Astrocyte (in vitro differentiated cells and primary cell): ENCODE measurements at regions not wholly inside any gene's neighbourhood (a gene's known extent, or its start where the extent isn't known, plus 50 kb on each side); places are given as distances from the start of the nearest gene placed in this dataset.

Experiments
- DNase-seq: peaks from one replicate; pipeline ENCODE4 v3.0.0-alpha.2; 2010; ENCODE audit warnings: low read depth
- FAIRE-seq: peaks from 2 replicates; lab custom pipeline; 2011; peaks lifted over from hg19 to GRCh38; lab: Jason Lieb, UNC
- H2AFZ ChIP-seq: 2 replicates; pipeline ENCODE4 v1.6.0; 2012; ENCODE audit warnings: low read depth, low read length, inconsistent platforms
- H3K27ac ChIP-seq: 2 replicates; pipeline ENCODE4 v1.5.1; 2011; ENCODE audit warnings: low read depth, low read length, inconsistent platforms
- H3K27me3 ChIP-seq: 2 replicates; pipeline ENCODE4 v1.6.0; 2011; ENCODE audit warnings: low read length, inconsistent platforms; ENCODE audit not compliant: insufficient read depth
- H3K36me3 ChIP-seq: 2 replicates; pipeline ENCODE4 v1.5.1; 2011; ENCODE audit warnings: low read length, inconsistent platforms; ENCODE audit not compliant: insufficient read depth
- H3K4me1 ChIP-seq: 2 replicates; pipeline ENCODE4 v1.5.1; 2011; ENCODE audit warnings: low read length, inconsistent platforms; ENCODE audit not compliant: insufficient read depth
- H3K4me2 ChIP-seq: 2 replicates; pipeline ENCODE4 v1.6.0; 2012; ENCODE audit warnings: low read length, inconsistent platforms
- H3K4me3 ChIP-seq: 2 replicates; pipeline ENCODE4 v1.5.1; 2011; ENCODE audit warnings: low read depth, mild to moderate bottlenecking, low read length, inconsistent platforms; ENCODE audit not compliant: insufficient read depth
- H3K79me2 ChIP-seq: 2 replicates; pipeline ENCODE4 v1.6.0; 2012; ENCODE audit warnings: mild to moderate bottlenecking, low read length, inconsistent platforms; ENCODE audit not compliant: insufficient read depth
- H3K9ac ChIP-seq: 2 replicates; pipeline ENCODE4 v1.6.0; 2012; ENCODE audit warnings: mild to moderate bottlenecking, low read length, inconsistent platforms
- H3K9me3 ChIP-seq: 2 replicates; pipeline ENCODE4 v1.5.1; 2012; ENCODE audit warnings: low read depth, mild to moderate bottlenecking, low read length, inconsistent platforms; ENCODE audit not compliant: insufficient read depth
- H4K20me1 ChIP-seq: 2 replicates; pipeline ENCODE4 v1.6.0; 2012; ENCODE audit warnings: low read length, inconsistent platforms; ENCODE audit not compliant: insufficient read depth
- H3K27ac Mint-ChIP-seq: one replicate; pipeline ENCODE4 v1.8.0; 2021; ENCODE audit warnings: mild to moderate bottlenecking, mixed read lengths; ENCODE audit not compliant: unreplicated experiment
- H3K27me3 Mint-ChIP-seq: one replicate; pipeline ENCODE4 v1.8.0; 2021; ENCODE audit warnings: low read depth, mixed read lengths; ENCODE audit not compliant: unreplicated experiment
- H3K36me3 Mint-ChIP-seq: one replicate; pipeline ENCODE4 v1.8.0; 2021; ENCODE audit warnings: low read depth, mixed read lengths; ENCODE audit not compliant: unreplicated experiment
- H3K4me1 Mint-ChIP-seq: one replicate; pipeline ENCODE4 v1.8.0; 2021; ENCODE audit warnings: low read depth, mixed read lengths; ENCODE audit not compliant: unreplicated experiment
- H3K4me3 Mint-ChIP-seq: one replicate; pipeline ENCODE4 v1.8.0; 2021; ENCODE audit warnings: mild to moderate bottlenecking, moderate library complexity, mixed read lengths; ENCODE audit not compliant: unreplicated experiment
- H3K9me3 Mint-ChIP-seq: one replicate; pipeline ENCODE4 v1.8.0; 2021; ENCODE audit warnings: mild to moderate bottlenecking, mixed read lengths; ENCODE audit not compliant: unreplicated experiment
- CTCF ChIP-seq: IDR thresholded peaks from 2 replicates; pipeline ENCODE4 v1.5.1; 2011; ENCODE audit warnings: low read depth, mild to moderate bottlenecking, inconsistent platforms, low read length, moderate library complexity; ENCODE audit not compliant: insufficient read depth
- EZH2 ChIP-seq: IDR thresholded peaks from 2 replicates; pipeline ENCODE4 v1.6.1; 2012; ENCODE audit warnings: mild to moderate bottlenecking, low read length, inconsistent platforms; ENCODE audit not compliant: insufficient read depth

DNA sequence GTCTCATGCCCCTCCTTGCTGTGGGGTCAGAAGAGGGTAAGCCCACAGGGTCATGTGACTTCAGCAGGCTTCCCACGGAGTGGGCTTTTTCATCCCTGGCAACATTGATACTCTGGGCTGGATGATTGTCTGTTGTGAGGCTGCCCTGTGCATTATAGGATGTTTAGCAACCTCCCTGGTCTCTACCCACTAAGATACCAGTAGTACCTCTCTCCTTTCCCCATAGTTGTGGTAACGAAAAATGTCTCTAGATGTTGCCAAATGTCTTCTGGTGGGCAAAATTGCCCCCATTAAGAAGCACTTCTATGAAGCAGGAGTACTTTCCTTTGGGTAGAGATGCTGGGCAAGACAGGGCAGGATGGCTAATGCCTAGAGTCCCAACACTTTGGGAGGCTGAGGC is 232.5 kb upstream of the ZNF217 start:
- H3K9me3 ChIP-seq = no peaks in the 10 kb centered on the region
- peaks cover 24% of the 10 kb centered on the region for H3K4me1 ChIP-seq
- no peak overlapping the region for H3K27ac Mint-ChIP-seq
- DNase-seq (no peak), FAIRE-seq (no peak)
- H3K4me3 Mint-ChIP-seq = no peak overlapping the region
- no peaks in the 10 kb centered on the region for H3K36me3 Mint-ChIP-seq
- H3K36me3 ChIP-seq = no peaks in the 10 kb centered on the region
- no peak overlapping the region for H3K9ac ChIP-seq
- no peak overlapping the region for H3K27ac ChIP-seq
- H3K4me2 ChIP-seq = no peak overlapping the region
- H4K20me1 ChIP-seq = no peaks in the 10 kb centered on the region
- no peaks in the 10 kb centered on the region for H3K79me2 ChIP-seq
- H3K27me3 ChIP-seq = no peaks in the 10 kb centered on the region
- H2AFZ ChIP-seq = no peak overlapping the region
- TF ChIP-seq CTCF (no peak), EZH2 (no peak)
- no peaks in the 10 kb centered on the region for H3K27me3 Mint-ChIP-seq
- peaks cover 36% of the 10 kb centered on the region for H3K4me1 Mint-ChIP-seq
- H3K9me3 Mint-ChIP-seq = peaks cover 3% of the 10 kb centered on the region
- no peak overlapping the region for H3K4me3 ChIP-seq

DNA sequence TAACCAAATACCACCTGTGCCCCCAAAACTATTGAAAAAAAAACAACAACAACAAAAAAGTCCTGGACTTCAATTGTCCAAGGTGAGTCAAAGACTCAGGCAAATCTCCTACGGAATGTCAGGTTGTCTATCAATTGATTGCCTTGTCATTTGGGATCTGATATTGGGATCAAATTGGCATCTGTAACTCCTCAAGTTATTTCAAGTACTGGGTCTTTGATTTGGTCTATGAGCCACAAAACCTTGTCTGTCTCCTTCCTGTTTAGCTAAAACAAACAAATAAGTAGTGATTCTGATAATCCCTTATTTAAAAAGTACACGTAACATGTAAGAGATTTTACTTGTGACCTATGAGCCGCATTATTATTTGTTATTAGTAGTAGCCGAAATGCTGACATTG is 231.6 kb upstream of the ZNF217 start:
- H3K4me2 ChIP-seq = no peak overlapping the region
- peaks cover 3% of the 10 kb centered on the region for H3K9me3 Mint-ChIP-seq
- no peaks in the 10 kb centered on the region for H3K36me3 ChIP-seq
- H3K9me3 ChIP-seq = no peaks in the 10 kb centered on the region
- no peaks in the 10 kb centered on the region for H3K36me3 Mint-ChIP-seq
- FAIRE-seq (no peak), DNase-seq (no peak)
- no peak overlapping the region for H3K27ac Mint-ChIP-seq
- no peak overlapping the region for H3K27ac ChIP-seq
- H4K20me1 ChIP-seq = no peaks in the 10 kb centered on the region
- peaks cover 33% of the 10 kb centered on the region for H3K4me1 Mint-ChIP-seq
- H3K9ac ChIP-seq = no peak overlapping the region
- no peaks in the 10 kb centered on the region for H3K27me3 Mint-ChIP-seq
- peaks cover 20% of the 10 kb centered on the region for H3K4me1 ChIP-seq
- no peak overlapping the region for H2AFZ ChIP-seq
- no peaks in the 10 kb centered on the region for H3K79me2 ChIP-seq
- H3K4me3 Mint-ChIP-seq = no peak overlapping the region
- H3K27me3 ChIP-seq = no peaks in the 10 kb centered on the region
- TF ChIP-seq EZH2 (no peak), CTCF (no peak)
- no peak overlapping the region for H3K4me3 ChIP-seq

DNA sequence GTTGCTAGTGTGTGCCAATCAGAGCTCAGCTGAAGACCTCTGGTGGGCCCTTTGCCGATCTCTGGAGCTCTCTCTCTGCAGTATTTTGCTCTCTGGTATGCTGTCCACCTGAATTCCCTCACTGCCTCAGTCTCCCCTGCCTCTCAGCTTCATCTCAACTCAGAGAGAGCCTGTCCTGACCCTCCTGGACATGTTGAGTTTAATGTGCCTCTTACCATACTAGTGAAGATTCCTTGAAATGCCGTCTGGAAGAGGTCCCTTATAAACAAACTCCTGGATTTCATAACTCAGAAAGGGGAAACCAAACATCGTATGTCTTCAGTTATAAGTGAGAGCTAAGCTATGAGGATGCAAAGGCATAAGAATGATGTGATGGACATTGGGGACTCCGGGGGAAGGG is 231.1 kb upstream of the ZNF217 start:
- H3K9me3 Mint-ChIP-seq = peaks cover 3% of the 10 kb centered on the region
- H3K9ac ChIP-seq = no peak overlapping the region
- H3K79me2 ChIP-seq = no peaks in the 10 kb centered on the region
- no peak for FAIRE-seq
- H3K4me3 ChIP-seq = no peak overlapping the region
- H3K27ac Mint-ChIP-seq = no peak overlapping the region
- H3K4me3 Mint-ChIP-seq = no peak overlapping the region
- H3K36me3 Mint-ChIP-seq = no peaks in the 10 kb centered on the region
- DNase-seq = no peak
- H3K27ac ChIP-seq = no peak overlapping the region
- no peaks in the 10 kb centered on the region for H3K27me3 Mint-ChIP-seq
- H3K4me1 ChIP-seq = peaks cover 15% of the 10 kb centered on the region
- no peaks in the 10 kb centered on the region for H3K36me3 ChIP-seq
- no peak overlapping the region for H2AFZ ChIP-seq
- H3K27me3 ChIP-seq = no peaks in the 10 kb centered on the region
- H4K20me1 ChIP-seq = no peaks in the 10 kb centered on the region
- H3K4me1 Mint-ChIP-seq = peaks cover 28% of the 10 kb centered on the region
- TF ChIP-seq EZH2 (no peak), CTCF (no peak)
- H3K4me2 ChIP-seq = no peak overlapping the region
- H3K9me3 ChIP-seq = no peaks in the 10 kb centered on the region
